ENCODE measurements at regions not wholly inside any gene's neighbourhood (a gene's known extent, or its start where the extent isn't known, plus 50 kb on each side); places are given as distances from the start of the nearest gene placed in this dataset.

DNA sequence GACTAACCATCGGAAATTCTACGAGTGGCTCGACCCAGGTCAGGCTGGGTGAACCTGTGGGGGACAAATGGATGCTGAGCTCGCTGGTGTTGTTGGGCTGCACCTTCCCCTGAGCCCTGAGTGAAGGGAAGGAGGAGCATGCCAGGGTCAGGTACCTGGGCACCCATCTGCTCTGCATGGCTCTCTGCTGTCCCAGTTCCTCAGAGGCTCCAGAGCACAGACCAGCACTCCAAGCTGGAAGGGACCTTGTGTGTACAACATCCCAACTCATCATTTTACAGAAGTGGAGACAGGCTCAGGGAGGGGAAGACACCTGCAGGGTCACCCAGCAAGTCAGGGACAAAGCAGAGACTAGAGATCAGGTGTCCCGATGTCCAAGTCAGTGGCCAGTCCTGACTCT lies 84.9 kb upstream of the NLRP1 start:
- DNase-seq (ENCODE audit: low spot score) (no peak), ATAC-seq (no peak)
- no peak overlapping the region for H2AFZ ChIP-seq
- Mint-ChIP-seq H3K27ac (no peak overlapping the region), H3K4me3 (no peak overlapping the region), H3K27me3 (ENCODE audit: insufficient read depth, low read depth, poor library complexity) (peaks cover 4% of the 10 kb centered on the region), H3K9me3 (no peaks in the 10 kb centered on the region), H3K4me1 (no peaks in the 10 kb centered on the region), H3K36me3 (ENCODE audit: low read depth) (no peaks in the 10 kb centered on the region)
- H3K4me1 ChIP-seq (ENCODE audit: insufficient read depth), result no peaks in the 10 kb centered on the region
- no peak overlapping the region for H3K4me3 ChIP-seq
- H3K4me2 ChIP-seq, result no peak overlapping the region
- no peaks in the 10 kb centered on the region for H3K79me2 ChIP-seq (replicated peaks; ENCODE audit: insufficient read depth)
- H3K27me3 ChIP-seq (ENCODE audit: insufficient read depth), result no peaks in the 10 kb centered on the region
- TF ChIP-seq CREB1 (CRISPR knock-in tag; IDR thresholded peaks at IDR 0.05; ENCODE audit: low read depth) (no peak), JUNB (IDR thresholded peaks at IDR 0.05; ENCODE audit: unreplicated experiment) (no peak), REST (IDR thresholded peaks at IDR 0.05; ENCODE audit: unreplicated experiment) (no peak), EZH2phosphoT487 (IDR thresholded peaks at IDR 0.05; ENCODE audit: unreplicated experiment) (no peak), ZNF114 (CRISPR knock-in tag; IDR thresholded peaks at IDR 0.05) (no peak), STAT1 (IDR thresholded peaks at IDR 0.05; ENCODE audit: unreplicated experiment) (no peak), POLR2AphosphoS5 (IDR thresholded peaks at IDR 0.05; ENCODE audit: low read depth) (no peak), NANOG (IDR thresholded peaks at IDR 0.05; ENCODE audit: borderline replicate concordance) (no peak), ZNF331 (CRISPR knock-in tag; IDR thresholded peaks at IDR 0.05; ENCODE audit: low read depth) (no peak), ETS1 (IDR thresholded peaks at IDR 0.05) (no peak), ZNF462 (CRISPR knock-in tag; IDR thresholded peaks at IDR 0.05) (no peak), EZH2 (IDR thresholded peaks at IDR 0.05; ENCODE audit: low read depth, unreplicated experiment) (no peak)
- TF ChIP-seq, protein P1, sequence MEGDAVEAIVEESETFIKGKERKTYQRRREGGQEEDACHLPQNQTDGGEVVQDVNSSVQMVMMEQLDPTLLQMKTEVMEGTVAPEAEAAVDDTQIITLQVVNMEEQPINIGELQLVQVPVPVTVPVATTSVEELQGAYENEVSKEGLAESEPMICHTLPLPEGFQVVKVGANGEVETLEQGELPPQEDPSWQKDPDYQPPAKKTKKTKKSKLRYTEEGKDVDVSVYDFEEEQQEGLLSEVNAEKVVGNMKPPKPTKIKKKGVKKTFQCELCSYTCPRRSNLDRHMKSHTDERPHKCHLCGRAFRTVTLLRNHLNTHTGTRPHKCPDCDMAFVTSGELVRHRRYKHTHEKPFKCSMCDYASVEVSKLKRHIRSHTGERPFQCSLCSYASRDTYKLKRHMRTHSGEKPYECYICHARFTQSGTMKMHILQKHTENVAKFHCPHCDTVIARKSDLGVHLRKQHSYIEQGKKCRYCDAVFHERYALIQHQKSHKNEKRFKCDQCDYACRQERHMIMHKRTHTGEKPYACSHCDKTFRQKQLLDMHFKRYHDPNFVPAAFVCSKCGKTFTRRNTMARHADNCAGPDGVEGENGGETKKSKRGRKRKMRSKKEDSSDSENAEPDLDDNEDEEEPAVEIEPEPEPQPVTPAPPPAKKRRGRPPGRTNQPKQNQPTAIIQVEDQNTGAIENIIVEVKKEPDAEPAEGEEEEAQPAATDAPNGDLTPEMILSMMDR (conservative IDR thresholded peaks at IDR 0.05; ENCODE audit: low read depth in 2 of 2), result no peak
- H3F3A ChIP-seq (replicated peaks; ENCODE audit: low read depth), result no peaks in the 10 kb centered on the region
- no peak overlapping the region for H3K27ac ChIP-seq (ENCODE audit: low read depth)
- H3K36me3 ChIP-seq (ENCODE audit: insufficient read depth), result no peaks in the 10 kb centered on the region
- H3K9me2 ChIP-seq (ENCODE audit: insufficient read depth), result no peaks in the 10 kb centered on the region
- H4K20me1 ChIP-seq (replicated peaks; ENCODE audit: insufficient read depth), result no peaks in the 10 kb centered on the region
